B cell (primary cell): ENCODE measurements at regions not wholly inside any gene's neighbourhood (a gene's known extent, or its start where the extent isn't known, plus 50 kb on each side); places are given as distances from the start of the nearest gene placed in this dataset.
"Not testable (repeated sequence)": the region's sequence is repeated elsewhere in the genome, so short reads cannot be mapped to it uniquely, and the experiment has no call there.

ENCODE experiments used
- ATAC-seq: fragments of 200-7000 bp; cut with Tn5 transposase; one replicate; pipeline ENCODE4 v1.10.0; 2021; ENCODE audit warnings: low read depth, mild to moderate bottlenecking, moderate number of reproducible peaks, moderate library complexity
- CTCF ChIA-PET: fragments of 350-600 bp; sonication (Branson Sonifier 250); formaldehyde crosslinking; loops from one replicate; lab custom pipeline; 2021; ENCODE audit warnings: antibody characterized with exemption, inconsistent platforms; lab: Charles Lee
- POLR2A ChIA-PET: fragments of 350-600 bp; sonication (Branson Sonifier 250); formaldehyde crosslinking; loops from one replicate; lab custom pipeline; 2021; ENCODE audit warnings: antibody characterized with exemption; lab: Charles Lee
- DNase-seq: peaks from one replicate; pipeline ENCODE4 v3.0.0; 2013
- H2AFZ ChIP-seq: 2 replicates; pipeline ENCODE4 v1.6.1; 2012; ENCODE audit warnings: mild to moderate bottlenecking, low read depth, low read length; ENCODE audit not compliant: insufficient read depth, poor library complexity, severe bottlenecking
- H3K27ac ChIP-seq, 2 donors: 1 replicate in 1 of 2; 2 replicates in 1 of 2; pipeline ENCODE4 v1.5.1; 2012 to 2013; ENCODE audit warnings: low read length in 2 of 2, mild to moderate bottlenecking in 2 of 2, moderate library complexity in 1 of 2
- H3K27me3 ChIP-seq, 4 experiments: fragments of 200-600 bp in 1 of 4; sonication (generic) in 1 of 4; replicated peaks in 1 of 4; 1 replicate in 2 of 4; 2 replicates in 2 of 4; pipeline versions ENCODE4 v1.6.1 to v1.7.0; 2013 to 2016; ENCODE audit warnings: low read length in 3 of 4, mild to moderate bottlenecking in 2 of 4, mixed read lengths in 1 of 4, moderate library complexity in 1 of 4; ENCODE audit not compliant: insufficient read depth in 4 of 4, control insufficient read depth in 3 of 4; ENCODE audit errors: control extremely low read depth in 1 of 4
- H3K36me3 ChIP-seq, 2 experiments: replicated peaks in 1 of 2; 1 replicate in 1 of 2; 2 replicates in 1 of 2; pipeline versions ENCODE4 v1.6.1 to v1.7.1; 2013; ENCODE audit warnings: low read length in 1 of 2; ENCODE audit not compliant: insufficient read depth in 2 of 2, control insufficient read depth in 1 of 2; ENCODE audit errors: control extremely low read depth in 1 of 2, extremely low read depth in 1 of 2
- H3K4me1 ChIP-seq, 2 donors: fragments of 200-600 bp in 1 of 2; sonication (generic) in 1 of 2; 1 replicate in 1 of 2; 2 replicates in 1 of 2; pipeline versions ENCODE4 v1.5.1 to v1.6.1; 2013 to 2017; ENCODE audit warnings: low read length in 2 of 2; ENCODE audit not compliant: control insufficient read depth in 2 of 2, insufficient read depth in 2 of 2
- H3K4me2 ChIP-seq: replicated peaks from 2 replicates; pipeline ENCODE3; 2012; ENCODE audit warnings: mild to moderate bottlenecking, low read depth, low read length; ENCODE audit not compliant: poor library complexity, severe bottlenecking
- H3K4me3 ChIP-seq, 5 experiments: fragments of 200-600 bp in 1 of 5; sonication (generic) in 1 of 5; 1 replicate in 3 of 5; 2 replicates in 2 of 5; pipeline versions ENCODE4 v1.5.1 to v1.7.0; 2011 to 2016; ENCODE audit warnings: low read length in 4 of 5, mild to moderate bottlenecking in 4 of 5, low read depth in 2 of 5, control low read depth in 1 of 5, moderate library complexity in 1 of 5; ENCODE audit not compliant: insufficient read depth in 1 of 5; ENCODE audit errors: control extremely low read depth in 1 of 5, extremely low read depth in 1 of 5
- H3K79me2 ChIP-seq: fragments of 200-600 bp; sonication (generic); one replicate; pipeline ENCODE4 v1.6.0; 2016; ENCODE audit warnings: low read length; ENCODE audit not compliant: control insufficient read depth, insufficient read depth
- H3K9ac ChIP-seq: fragments of 200-600 bp; sonication (generic); 2 replicates; pipeline ENCODE4 v1.6.1; 2017; ENCODE audit warnings: mild to moderate bottlenecking, low read length, moderate library complexity
- H3K9me3 ChIP-seq, 3 donors: one replicate each; pipeline versions ENCODE4 v1.6.1 to v1.7.1; 2013; ENCODE audit warnings: low read length in 2 of 3; ENCODE audit not compliant: control insufficient read depth in 2 of 3, insufficient read depth in 1 of 3; ENCODE audit errors: control extremely low read depth in 1 of 3
- H4K20me1 ChIP-seq: 2 replicates; pipeline ENCODE4 v1.6.0; 2012; ENCODE audit warnings: mild to moderate bottlenecking, low read length; ENCODE audit not compliant: insufficient read depth, control insufficient read depth, poor library complexity, severe bottlenecking
- H3K27ac Mint-ChIP-seq: one replicate; pipeline ENCODE4 v1.8.0; 2021; ENCODE audit warnings: mixed read lengths
- H3K27me3 Mint-ChIP-seq: one replicate; pipeline ENCODE4 v1.8.0; 2021; ENCODE audit warnings: mixed read lengths
- H3K4me1 Mint-ChIP-seq: one replicate; pipeline ENCODE4 v1.8.0; 2021; ENCODE audit warnings: mixed read lengths
- H3K4me3 Mint-ChIP-seq: one replicate; pipeline ENCODE4 v1.8.0; 2021; ENCODE audit warnings: mixed read lengths
- H3K9me3 Mint-ChIP-seq: one replicate; pipeline ENCODE4 v1.8.0; 2022; ENCODE audit warnings: mixed read lengths; ENCODE audit not compliant: insufficient read depth
- EZH2 ChIP-seq: IDR thresholded peaks from 2 replicates; pipeline ENCODE4 v1.6.1; 2012; ENCODE audit warnings: borderline replicate concordance, low read depth, mild to moderate bottlenecking, moderate library complexity, low read length; ENCODE audit not compliant: insufficient read depth, poor library complexity, severe bottlenecking
- WGBS: methylation state at CpG from one replicate; pipeline ENCODE4 v1.1.5; 2013; ENCODE audit warnings: missing lambda C conversion rate; ENCODE audit not compliant: insufficient coverage; 5-methylcytosine and 5-hydroxymethylcytosine counted together
- intact Hi-C: fragments of 100-400 bp; cut with micrococcal nuclease; formaldehyde crosslinking; loops from one replicate; pipeline ENCODE4 v1.10.0; 2022
- TF ChIP-seq, protein P1 (sequence below): fragments of 200-600 bp; IDR thresholded peaks from one replicate; pipeline ENCODE4 v1.8.0; 2022; ENCODE audit warnings: antibody characterized with exemption, mild to moderate bottlenecking

DNA sequence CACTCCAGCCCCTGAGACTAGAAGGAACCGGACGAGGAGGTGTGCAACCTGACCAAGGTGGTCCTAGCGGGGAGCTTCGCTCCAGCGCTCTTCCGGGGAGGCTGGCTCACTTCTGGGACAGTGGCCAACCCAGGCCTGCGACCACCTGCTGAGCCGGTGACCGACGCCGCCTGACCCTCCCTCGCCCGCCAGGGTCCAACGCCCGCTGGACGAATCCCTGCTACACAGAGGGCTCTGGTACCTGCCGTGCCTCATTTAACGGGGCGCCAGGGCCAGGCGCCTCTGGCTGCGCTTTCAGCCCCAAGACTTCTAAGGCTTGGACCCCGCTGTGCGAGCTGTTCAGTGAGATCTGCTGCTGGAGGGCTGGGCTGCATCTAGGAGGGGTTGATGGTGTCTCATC lies 99.5 kb upstream of the KCNJ18 start:
- TF ChIP-seq EZH2 = no peak
- TF ChIP-seq, protein P1, sequence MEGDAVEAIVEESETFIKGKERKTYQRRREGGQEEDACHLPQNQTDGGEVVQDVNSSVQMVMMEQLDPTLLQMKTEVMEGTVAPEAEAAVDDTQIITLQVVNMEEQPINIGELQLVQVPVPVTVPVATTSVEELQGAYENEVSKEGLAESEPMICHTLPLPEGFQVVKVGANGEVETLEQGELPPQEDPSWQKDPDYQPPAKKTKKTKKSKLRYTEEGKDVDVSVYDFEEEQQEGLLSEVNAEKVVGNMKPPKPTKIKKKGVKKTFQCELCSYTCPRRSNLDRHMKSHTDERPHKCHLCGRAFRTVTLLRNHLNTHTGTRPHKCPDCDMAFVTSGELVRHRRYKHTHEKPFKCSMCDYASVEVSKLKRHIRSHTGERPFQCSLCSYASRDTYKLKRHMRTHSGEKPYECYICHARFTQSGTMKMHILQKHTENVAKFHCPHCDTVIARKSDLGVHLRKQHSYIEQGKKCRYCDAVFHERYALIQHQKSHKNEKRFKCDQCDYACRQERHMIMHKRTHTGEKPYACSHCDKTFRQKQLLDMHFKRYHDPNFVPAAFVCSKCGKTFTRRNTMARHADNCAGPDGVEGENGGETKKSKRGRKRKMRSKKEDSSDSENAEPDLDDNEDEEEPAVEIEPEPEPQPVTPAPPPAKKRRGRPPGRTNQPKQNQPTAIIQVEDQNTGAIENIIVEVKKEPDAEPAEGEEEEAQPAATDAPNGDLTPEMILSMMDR = no peak
- Histone ChIP-seq H3K4me1 (no peaks in the 10 kb centered on the region), H2AFZ (no peak overlapping the region), H3K9ac (no peak overlapping the region), H3K4me2 (no peak overlapping the region), H3K36me3 (no peaks in the 10 kb centered on the region), H3K9me3 (peaks cover 0 to 4% (median 0%) of the 10 kb centered on the region in 3 donors), H4K20me1 (no peaks in the 10 kb centered on the region), H3K27me3 (peaks cover 0 to 4% (median 0%) of the 10 kb centered on the region in 4 experiments), H3K79me2 (no peaks in the 10 kb centered on the region), H3K4me3 (no peak overlapping the region), H3K27ac (no peak overlapping the region)
- DNase-seq (no peak), ATAC-seq (no peak)
- ChIA-PET POLR2A (no interaction called here), CTCF (no interaction called here)
- Mint-ChIP-seq H3K4me1 (no peaks in the 10 kb centered on the region), H3K27me3 (peaks cover 20% of the 10 kb centered on the region), H3K9me3 (no peaks in the 10 kb centered on the region), H3K27ac (no peak overlapping the region), H3K4me3 (no peak overlapping the region)
- WGBS = 95% methylated on average over 21 of the region's 23 CpGs
- intact Hi-C loops = no loop called here

DNA sequence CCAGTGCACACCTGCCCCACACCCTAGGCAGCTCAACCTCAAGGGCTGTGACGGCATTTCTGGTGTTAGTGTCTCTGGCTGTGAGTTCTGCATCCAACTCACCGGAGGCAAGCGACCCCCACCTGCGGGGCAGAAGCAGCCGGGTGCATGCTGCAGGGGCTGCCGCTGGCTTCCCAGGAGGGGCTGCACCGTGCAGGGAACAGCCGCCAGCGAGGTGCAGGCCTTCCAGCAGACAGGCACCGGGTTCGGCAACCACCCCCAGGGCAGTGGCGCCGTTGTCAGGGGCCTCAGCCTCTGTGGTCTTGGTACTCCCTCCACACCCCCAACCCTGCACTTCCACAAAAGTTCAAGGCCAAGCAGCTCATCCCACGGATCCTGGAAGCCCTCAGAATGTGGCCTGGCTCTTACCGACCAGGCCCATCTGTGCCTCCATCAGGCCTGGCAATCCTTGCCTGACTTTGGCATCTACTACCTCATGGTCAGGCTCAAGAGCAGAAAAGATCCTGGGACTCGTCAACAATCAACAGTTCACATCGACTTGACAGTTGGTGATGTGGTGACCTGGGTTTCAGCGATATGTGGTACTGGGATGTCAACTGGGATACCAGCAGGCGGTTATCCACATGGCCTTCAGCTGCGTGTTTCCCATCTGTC lies 98.7 kb upstream of the KCNJ18 start:
- H2AFZ ChIP-seq, H3K27ac Mint-ChIP-seq, H3K9ac ChIP-seq, ATAC-seq, H3K27ac ChIP-seq, H4K20me1 ChIP-seq, H3K4me1 Mint-ChIP-seq, H3K4me3 Mint-ChIP-seq, H3K4me1 ChIP-seq, H3K36me3 ChIP-seq, POLR2A ChIA-PET, CTCF ChIA-PET, H3K9me3 Mint-ChIP-seq, intact Hi-C loops, DNase-seq, H3K79me2 ChIP-seq, H3K4me2 ChIP-seq, H3K9me3 ChIP-seq, H3K27me3 ChIP-seq, H3K4me3 ChIP-seq: not testable (repeated sequence)
- H3K27me3 Mint-ChIP-seq = peaks cover 24% of the 10 kb centered on the region
- 88% methylated on average over 19 of the region's 20 CpGs for WGBS
